Activated T-cell treated with anti-CD3 and anti-CD28 coated beads, Interleukin-2, amount 50 U/mL, for 72 hours (primary cell): ENCODE measurements at regions not wholly inside any gene's neighbourhood (a gene's known extent, or its start where the extent isn't known, plus 50 kb on each side); places are given as distances from the start of the nearest gene placed in this dataset.

ENCODE experiments used
- ATAC-seq, 2 donors: fragments of 150-1000 bp; cut with Tn5 transposase; replicated peaks in 1 of 2; 2 replicates each; pipeline ENCODE4 v1.10.0; 2021; ENCODE audit warnings: moderate library complexity in 2 of 2, mild to moderate bottlenecking in 1 of 2
- DNase-seq, 2 donors: peaks; one replicate each; pipeline ENCODE4 v3.0.0; 2021 to 2022; ENCODE audit warnings: mixed read lengths in 1 of 2
- H3K27ac Mint-ChIP-seq: one replicate; pipeline ENCODE4 v1.8.0; 2022; ENCODE audit warnings: mild to moderate bottlenecking, moderate library complexity, mixed read lengths
- H3K27me3 Mint-ChIP-seq: one replicate; pipeline ENCODE4 v1.8.0; 2022; ENCODE audit warnings: low read depth, mixed read lengths
- H3K36me3 Mint-ChIP-seq, 2 donors: one replicate each; pipeline ENCODE4 v1.8.0; 2022; ENCODE audit warnings: mixed read lengths in 2 of 2, mild to moderate bottlenecking in 1 of 2; ENCODE audit not compliant: insufficient read depth in 2 of 2
- H3K4me1 Mint-ChIP-seq: one replicate; pipeline ENCODE4 v1.8.0; 2022; ENCODE audit warnings: low read depth, mixed read lengths
- H3K4me3 Mint-ChIP-seq, 2 donors: one replicate each; pipeline ENCODE4 v1.8.0; 2022; ENCODE audit warnings: mild to moderate bottlenecking in 2 of 2, mixed read lengths in 2 of 2, moderate library complexity in 2 of 2
- H3K9me3 Mint-ChIP-seq, 2 donors: one replicate each; pipeline ENCODE4 v1.8.0; 2022; ENCODE audit warnings: mixed read lengths in 2 of 2

- Mint-ChIP-seq H3K4me1 (peaks cover 5% of the 10 kb centered on the region), H3K27me3 (no peaks in the 10 kb centered on the region), H3K27ac (no peak overlapping the region), H3K36me3 (peaks cover 4 to 6% of the 10 kb centered on the region in 2 donors), H3K4me3 (no peak overlapping the region), H3K9me3 (peaks cover 11 to 12% of the 10 kb centered on the region in 2 donors)
- ATAC-seq, result no peak
- no peak for DNase-seq
Observed at GRCh38 chr11:21807350-21807749, 385.5 kb upstream of the ANO5 start.

DNA sequence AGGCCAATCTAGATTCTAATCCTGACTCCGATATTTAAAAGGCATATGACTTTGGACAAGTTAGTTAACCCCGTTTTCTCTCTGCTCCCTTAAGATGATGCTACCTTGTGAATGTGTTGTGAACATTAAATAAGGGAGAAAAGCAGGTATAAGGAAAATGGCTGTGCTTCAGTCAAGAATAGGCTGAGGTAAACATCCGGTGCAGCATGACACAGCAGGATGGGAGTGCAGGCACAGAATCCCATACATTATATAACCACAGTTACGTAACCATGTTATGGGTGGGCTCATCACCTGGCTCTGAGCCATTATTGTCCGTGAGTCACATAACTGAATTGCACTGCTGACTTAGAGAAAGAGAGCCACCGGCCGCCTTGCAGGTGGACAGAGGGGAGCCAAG, 382.2 kb upstream of the ANO5 start:
- no peaks in the 10 kb centered on the region for H3K27me3 Mint-ChIP-seq
- no peak for DNase-seq
- H3K4me1 Mint-ChIP-seq, result peaks cover 5% of the 10 kb centered on the region
- H3K4me3 Mint-ChIP-seq, result no peak overlapping the region
- H3K9me3 Mint-ChIP-seq, result peaks cover 9 to 12% of the 10 kb centered on the region in 2 donors
- H3K36me3 Mint-ChIP-seq, result no peaks in the 10 kb centered on the region
- ATAC-seq, result no peak
- no peak overlapping the region for H3K27ac Mint-ChIP-seq

DNA sequence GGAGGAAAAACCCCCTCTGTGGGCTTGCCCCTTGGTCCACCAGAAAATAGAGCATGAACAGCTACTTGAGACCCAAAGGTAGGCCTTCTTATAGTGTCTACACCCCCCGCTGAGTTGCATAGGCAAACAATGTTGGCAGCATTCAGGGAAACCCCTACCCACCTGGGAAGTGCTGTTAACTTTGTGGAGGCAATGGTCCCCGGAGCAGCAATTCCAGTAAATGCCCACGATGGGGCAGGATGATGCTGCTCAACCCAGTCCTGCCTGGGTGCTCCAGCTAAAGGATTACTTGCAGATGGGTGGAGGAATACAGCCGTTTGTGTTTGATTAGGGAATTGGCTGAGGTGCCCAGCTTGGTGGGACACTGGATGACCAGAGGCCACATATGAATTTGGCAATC, 381.3 kb upstream of the ANO5 start:
- Mint-ChIP-seq H3K4me3 (no peak overlapping the region), H3K27ac (no peak overlapping the region), H3K36me3 (no peaks in the 10 kb centered on the region), H3K9me3 (peaks cover 9 to 12% of the 10 kb centered on the region in 2 donors), H3K27me3 (no peaks in the 10 kb centered on the region), H3K4me1 (peaks cover 5% of the 10 kb centered on the region)
- no peak for DNase-seq
- no peak for ATAC-seq

DNA sequence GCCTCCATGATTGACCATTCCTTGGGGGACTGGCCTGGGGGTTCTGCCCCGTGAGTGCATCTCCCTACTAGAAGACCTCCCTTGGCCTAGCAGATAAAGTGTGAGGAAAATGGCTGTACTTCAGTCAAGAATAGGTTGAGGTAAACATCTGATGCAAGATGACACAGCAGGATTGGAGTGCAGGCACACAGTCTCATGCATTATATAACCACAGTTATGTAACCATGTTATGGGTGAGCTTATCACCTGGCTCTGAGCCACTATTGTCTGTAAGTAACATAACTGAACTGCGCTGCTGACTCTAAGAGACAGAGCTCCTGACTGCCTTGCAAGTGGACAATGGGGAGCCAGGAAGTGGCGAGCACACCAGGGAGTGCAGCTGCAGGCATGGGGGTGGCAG, 378.7 kb upstream of the ANO5 start:
- H3K27ac Mint-ChIP-seq, result no peak overlapping the region
- H3K9me3 Mint-ChIP-seq, result peaks cover 6 to 12% of the 10 kb centered on the region in 2 donors
- no peak overlapping the region for H3K4me3 Mint-ChIP-seq
- H3K4me1 Mint-ChIP-seq, result no peaks in the 10 kb centered on the region
- DNase-seq (no peak), ATAC-seq (no peak)
- H3K27me3 Mint-ChIP-seq, result no peaks in the 10 kb centered on the region
- H3K36me3 Mint-ChIP-seq, result peaks cover 0 to 2% of the 10 kb centered on the region in 2 donors

- Mint-ChIP-seq H3K4me3 (no peak overlapping the region), H3K4me1 (no peaks in the 10 kb centered on the region), H3K9me3 (peaks cover 3% of the 10 kb centered on the region in 2 donors), H3K27me3 (no peaks in the 10 kb centered on the region), H3K27ac (no peak overlapping the region), H3K36me3 (peaks cover 0 to 2% of the 10 kb centered on the region in 2 donors)
- DNase-seq (no peak), ATAC-seq (no peak)
Observed at GRCh38 chr11:21817696-21818095, 375.2 kb upstream of the ANO5 start.

DNA sequence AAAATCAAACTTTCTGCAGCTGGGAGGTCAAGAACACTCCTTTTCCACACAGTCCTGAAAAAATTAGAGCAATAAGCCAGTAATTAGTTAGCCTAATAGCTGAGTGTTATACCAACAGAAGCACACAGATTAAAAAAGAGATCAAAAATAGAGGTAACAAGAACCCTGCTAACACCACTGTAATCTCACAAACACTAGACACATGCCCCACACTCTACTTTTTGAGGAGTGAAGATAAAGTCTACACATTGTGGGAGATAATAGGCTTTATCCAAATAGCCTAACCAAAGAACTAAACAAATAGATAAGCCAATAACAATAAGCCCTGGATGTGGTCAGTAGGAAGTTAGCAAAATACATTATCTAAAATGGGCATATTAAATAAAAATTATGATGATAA, 372.7 kb upstream of the ANO5 start:
- DNase-seq (no peak), ATAC-seq (no peak)
- Mint-ChIP-seq H3K4me1 (no peaks in the 10 kb centered on the region), H3K27ac (no peak overlapping the region), H3K27me3 (no peaks in the 10 kb centered on the region), H3K9me3 (peaks cover 1 to 2% of the 10 kb centered on the region in 2 donors), H3K36me3 (peaks cover 0 to 2% of the 10 kb centered on the region in 2 donors), H3K4me3 (no peak overlapping the region)

- no peaks in the 10 kb centered on the region for H3K36me3 Mint-ChIP-seq
- no peak for DNase-seq
Observed at GRCh38 chr11:21825127-21825526, 367.8 kb upstream of the ANO5 start.

GRCh38 chr11:21838427-21838826, 354.5 kb upstream of the ANO5 start:
- H3K27ac Mint-ChIP-seq, result no peak overlapping the region
- DNase-seq (no peak), ATAC-seq (no peak)
- no peaks in the 10 kb centered on the region for H3K36me3 Mint-ChIP-seq
- H3K4me1 Mint-ChIP-seq, result no peaks in the 10 kb centered on the region
- H3K9me3 Mint-ChIP-seq, result peaks cover 2 to 7% of the 10 kb centered on the region in 2 donors
- no peaks in the 10 kb centered on the region for H3K27me3 Mint-ChIP-seq
- no peak overlapping the region for H3K4me3 Mint-ChIP-seq

More at GRCh38 chr11:21825127-21825526, 367.8 kb upstream of the ANO5 start:
- H3K4me3 Mint-ChIP-seq, result no peak overlapping the region
- ATAC-seq, result no peak
- no peak overlapping the region for H3K27ac Mint-ChIP-seq
- H3K27me3 Mint-ChIP-seq, result no peaks in the 10 kb centered on the region
- H3K4me1 Mint-ChIP-seq, result no peaks in the 10 kb centered on the region
- peaks cover 1 to 2% of the 10 kb centered on the region in 2 donors for H3K9me3 Mint-ChIP-seq

DNA sequence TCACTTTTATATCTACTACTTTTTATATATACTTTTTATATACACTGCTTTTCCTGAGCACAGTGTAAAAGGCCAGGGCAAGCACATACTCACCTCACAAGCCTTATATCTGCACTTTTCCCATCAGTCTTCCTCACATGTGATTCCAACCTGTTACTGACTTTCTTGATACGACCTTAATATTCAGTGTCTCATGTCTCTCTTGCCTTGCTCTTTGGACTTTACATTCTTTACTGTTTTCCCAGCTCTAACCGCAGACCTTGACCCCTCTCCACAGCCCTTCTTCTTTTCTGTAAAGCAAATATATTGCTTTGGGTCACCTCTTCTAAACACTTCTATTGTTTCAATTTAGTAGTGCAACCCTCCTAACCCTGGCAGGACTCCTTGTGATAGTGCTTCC, 353.1 kb upstream of the ANO5 start:
- Mint-ChIP-seq H3K4me3 (no peak overlapping the region), H3K27me3 (no peaks in the 10 kb centered on the region), H3K4me1 (no peaks in the 10 kb centered on the region), H3K9me3 (peaks cover 2 to 6% of the 10 kb centered on the region in 2 donors), H3K36me3 (no peaks in the 10 kb centered on the region), H3K27ac (no peak overlapping the region)
- DNase-seq (no peak), ATAC-seq (no peak)

- DNase-seq, result no peak
- no peak overlapping the region for H3K27ac Mint-ChIP-seq
- H3K4me3 Mint-ChIP-seq, result no peak overlapping the region
- H3K9me3 Mint-ChIP-seq, result peaks cover 4 to 11% of the 10 kb centered on the region in 2 donors
- no peaks in the 10 kb centered on the region for H3K4me1 Mint-ChIP-seq
- peaks cover 0 to 1% of the 10 kb centered on the region in 2 donors for H3K36me3 Mint-ChIP-seq
- H3K27me3 Mint-ChIP-seq, result no peaks in the 10 kb centered on the region
- ATAC-seq, result no peak
Observed at GRCh38 chr11:21861314-21861713, 331.6 kb upstream of the ANO5 start.

GRCh38 chr11:21865541-21865940, 327.3 kb upstream of the ANO5 start:
- peaks cover 0 to 1% of the 10 kb centered on the region in 2 donors for H3K36me3 Mint-ChIP-seq
- no peaks in the 10 kb centered on the region for H3K27me3 Mint-ChIP-seq
- no peak overlapping the region for H3K4me3 Mint-ChIP-seq
- no peaks in the 10 kb centered on the region for H3K4me1 Mint-ChIP-seq
- no peak overlapping the region for H3K27ac Mint-ChIP-seq
- ATAC-seq (no peak), DNase-seq (no peak)
- peaks cover 0 to 9% of the 10 kb centered on the region in 2 donors for H3K9me3 Mint-ChIP-seq

DNA sequence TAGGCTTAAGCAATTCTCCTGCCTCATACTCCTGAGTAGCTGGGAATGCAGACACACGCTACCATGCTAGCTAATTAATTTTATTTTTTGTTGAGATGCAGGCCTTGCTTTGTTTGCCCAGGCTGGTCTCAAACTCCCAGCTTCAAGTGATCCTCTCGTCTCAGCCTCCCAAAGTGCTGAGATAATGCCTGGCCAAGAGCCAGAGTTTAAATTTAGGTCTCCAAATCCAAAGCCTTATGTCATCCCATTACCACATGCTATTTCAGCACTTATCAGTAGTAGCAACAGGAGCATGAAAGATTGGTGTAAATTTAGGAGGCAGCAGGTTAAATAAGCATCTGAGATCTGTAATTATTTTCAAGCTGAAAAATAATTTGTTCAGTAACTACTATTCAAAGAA, 326.1 kb upstream of the ANO5 start:
- Mint-ChIP-seq H3K4me1 (no peaks in the 10 kb centered on the region), H3K9me3 (peaks cover 0 to 9% of the 10 kb centered on the region in 2 donors), H3K27me3 (no peaks in the 10 kb centered on the region), H3K27ac (no peak overlapping the region), H3K36me3 (peaks cover 0 to 1% of the 10 kb centered on the region in 2 donors), H3K4me3 (no peak overlapping the region)
- DNase-seq, result no peak
- no peak for ATAC-seq

- Mint-ChIP-seq H3K27ac (no peak overlapping the region), H3K36me3 (no peaks in the 10 kb centered on the region), H3K9me3 (peaks cover 0 to 2% of the 10 kb centered on the region in 2 donors), H3K4me3 (no peak overlapping the region), H3K27me3 (no peaks in the 10 kb centered on the region), H3K4me1 (no peaks in the 10 kb centered on the region)
- no peak for DNase-seq
- ATAC-seq, result no peak
Observed at GRCh38 chr11:21877151-21877550, 315.7 kb upstream of the ANO5 start.

DNA sequence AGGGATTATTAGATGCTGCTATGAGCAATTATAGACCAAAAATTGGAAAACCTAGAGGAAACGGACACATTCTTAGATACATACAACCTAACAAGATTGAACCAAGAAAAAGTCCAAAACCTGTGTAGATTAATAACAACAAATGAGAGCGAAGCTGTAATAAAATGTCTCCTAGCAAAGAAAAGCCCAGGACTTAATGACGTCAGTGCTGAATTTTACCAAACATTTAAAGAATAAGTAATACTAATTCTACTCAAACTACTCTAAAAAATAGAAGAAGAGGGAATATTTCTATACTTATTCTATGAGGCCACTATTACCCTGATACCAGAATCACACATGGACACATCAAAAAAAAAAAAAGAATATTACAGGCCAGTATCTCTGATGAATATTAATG, 309.5 kb upstream of the ANO5 start:
- no peak for ATAC-seq
- no peaks in the 10 kb centered on the region for H3K27me3 Mint-ChIP-seq
- no peak for DNase-seq
- H3K4me1 Mint-ChIP-seq, result no peaks in the 10 kb centered on the region
- no peaks in the 10 kb centered on the region for H3K36me3 Mint-ChIP-seq
- H3K9me3 Mint-ChIP-seq, result peaks cover 4 to 12% of the 10 kb centered on the region in 2 donors
- H3K4me3 Mint-ChIP-seq, result no peak overlapping the region
- H3K27ac Mint-ChIP-seq, result no peak overlapping the region
